ENCODE measurements at regions not wholly inside any gene's neighbourhood (a gene's known extent, or its start where the extent isn't known, plus 50 kb on each side); places are given as distances from the start of the nearest gene placed in this dataset.
"Not testable (repeated sequence)": the region's sequence is repeated elsewhere in the genome, so short reads cannot be mapped to it uniquely, and the experiment has no call there.

GRCh38 chrX:121504153-121504552 is 456.7 kb downstream of the GLUD2 start:
- FAIRE-seq (no peak), DNase-seq (ENCODE audit: insufficient read length, low spot score) (no peak)
- no peak for TF ChIP-seq POLR2A (IDR thresholded peaks at IDR 0.05; ENCODE audit: low read depth, low read length)

GRCh38 chrX:121546317-121546716 is 498.9 kb downstream of the GLUD2 start:
- no peak for DNase-seq (ENCODE audit: insufficient read length, low spot score)
- no peak for TF ChIP-seq POLR2A (IDR thresholded peaks at IDR 0.05; ENCODE audit: low read depth, low read length)
- no peak for FAIRE-seq

GRCh38 chrX:121558886-121559285 is 511.5 kb downstream of the GLUD2 start:
- DNase-seq (ENCODE audit: insufficient read length, low spot score) = no peak
- no peak for FAIRE-seq

GRCh38 chrX:121562616-121563015 is 515.2 kb downstream of the GLUD2 start:
- TF ChIP-seq POLR2A (IDR thresholded peaks at IDR 0.05; ENCODE audit: low read depth, low read length) = no peak
- FAIRE-seq (no peak), DNase-seq (ENCODE audit: insufficient read length, low spot score) (no peak)

More at GRCh38 chrX:121558886-121559285, 511.5 kb downstream of the GLUD2 start:
- no peak for TF ChIP-seq POLR2A (IDR thresholded peaks at IDR 0.05; ENCODE audit: low read depth, low read length)

GRCh38 chrX:121569609-121570008 is 522.2 kb downstream of the GLUD2 start:
- TF ChIP-seq POLR2A (IDR thresholded peaks at IDR 0.05; ENCODE audit: low read depth, low read length) = no peak
- no peak for FAIRE-seq
- DNase-seq (ENCODE audit: insufficient read length, low spot score) = no peak

- no peak for TF ChIP-seq POLR2A (IDR thresholded peaks at IDR 0.05; ENCODE audit: low read depth, low read length)
- FAIRE-seq (no peak), DNase-seq (ENCODE audit: insufficient read length, low spot score) (no peak)
These were observed 522.8 kb downstream of the GLUD2 start for GRCh38 chrX:121570072-121570841.

- TF ChIP-seq POLR2A (IDR thresholded peaks at IDR 0.05; ENCODE audit: low read depth, low read length) = no peak
- FAIRE-seq = no peak
- DNase-seq (ENCODE audit: insufficient read length, low spot score) = no peak
These were observed 523.9 kb downstream of the GLUD2 start for GRCh38 chrX:121571333-121571732.

GRCh38 chrX:121574384-121574783 is 527.0 kb downstream of the GLUD2 start:
- not testable (repeated sequence) for FAIRE-seq; DNase-seq (ENCODE audit: insufficient read length, low spot score)

GRCh38 chrX:121579016-121579760 is 531.8 kb downstream of the GLUD2 start:
- DNase-seq (ENCODE audit: insufficient read length, low spot score) (no peak), FAIRE-seq (peak; percentile 73)
- no peak for TF ChIP-seq POLR2A (IDR thresholded peaks at IDR 0.05; ENCODE audit: low read depth, low read length)

- no peak for FAIRE-seq
- no peak for TF ChIP-seq POLR2A (IDR thresholded peaks at IDR 0.05; ENCODE audit: low read depth, low read length)
- DNase-seq (ENCODE audit: insufficient read length, low spot score) = no peak
These were observed 534.5 kb downstream of the GLUD2 start for GRCh38 chrX:121581885-121582284.

- DNase-seq (ENCODE audit: insufficient read length, low spot score) = no peak
- FAIRE-seq = no peak
- TF ChIP-seq POLR2A (IDR thresholded peaks at IDR 0.05; ENCODE audit: low read depth, low read length) = no peak
These were observed 538.2 kb downstream of the GLUD2 start for GRCh38 chrX:121585626-121586025.

- no peak for FAIRE-seq
- TF ChIP-seq POLR2A (IDR thresholded peaks at IDR 0.05; ENCODE audit: low read depth, low read length) = no peak
These were observed 545.5 kb downstream of the GLUD2 start for GRCh38 chrX:121592884-121593283.

GRCh38 chrX:121598356-121598755 is 550.9 kb downstream of the GLUD2 start:
- DNase-seq (ENCODE audit: insufficient read length, low spot score) = no peak
- FAIRE-seq = no peak
- TF ChIP-seq POLR2A (IDR thresholded peaks at IDR 0.05; ENCODE audit: low read depth, low read length) = no peak

More at GRCh38 chrX:121592884-121593283, 545.5 kb downstream of the GLUD2 start:
- no peak for DNase-seq (ENCODE audit: insufficient read length, low spot score)

- DNase-seq (ENCODE audit: insufficient read length, low spot score) = no peak
- no peak for FAIRE-seq
- no peak for TF ChIP-seq POLR2A (IDR thresholded peaks at IDR 0.05; ENCODE audit: low read depth, low read length)
These were observed 587.7 kb downstream of the GLUD2 start for GRCh38 chrX:121635141-121635540.

GRCh38 chrX:121639781-121640180 is 592.4 kb downstream of the GLUD2 start:
- DNase-seq (ENCODE audit: insufficient read length, low spot score) (no peak), FAIRE-seq (no peak)
- no peak for TF ChIP-seq POLR2A (IDR thresholded peaks at IDR 0.05; ENCODE audit: low read depth, low read length)
